K562 (cell line): ENCODE measurements at regions not wholly inside any gene's neighbourhood (a gene's known extent, or its start where the extent isn't known, plus 50 kb on each side); places are given as distances from the start of the nearest gene placed in this dataset.

Experiments used
- CSDE1 ChIP-seq, 2 experiments: fragments of 450-650 bp; IDR thresholded peaks; 2 replicates each; pipeline ENCODE4 v1.6.1; 2016; ENCODE audit warnings: mild to moderate bottlenecking in 1 of 2
- MCM5 ChIP-seq: fragments of 450-650 bp; IDR thresholded peaks from 2 replicates; pipeline ENCODE4 v1.6.1; 2016; ENCODE audit warnings: low read depth
- NCOA6 ChIP-seq: fragments of 450-650 bp; IDR thresholded peaks from 2 replicates; pipeline ENCODE4 v1.6.1; 2017; ENCODE audit warnings: mild to moderate bottlenecking
- PHB2 ChIP-seq: fragments of 450-650 bp; IDR thresholded peaks from 2 replicates; pipeline ENCODE4 v1.6.1; 2017; ENCODE audit warnings: low read depth
- RBM25 ChIP-seq: fragments of 200-400 bp; formaldehyde crosslinking; IDR thresholded peaks from 2 replicates; pipeline ENCODE4 v1.6.1; 2018; ENCODE audit warnings: low read length, low read depth, moderate library complexity; ENCODE audit not compliant: severe bottlenecking
- ZEB2 ChIP-seq: fragments of 450-650 bp; IDR thresholded peaks from 2 replicates; pipeline ENCODE4 v1.6.1; 2016
- ZKSCAN1 ChIP-seq: fragments of 150-350 bp; IDR thresholded peaks from 2 replicates; pipeline ENCODE4 v1.6.1; 2016; ENCODE audit warnings: low read depth, low read length
- ZNF197 ChIP-seq: fragments of 200-800 bp; sonication (Bioruptor generic); IDR thresholded peaks from 2 replicates; pipeline ENCODE4 v1.6.1; 2016; ENCODE audit warnings: low read depth, missing genetic modification characterization, missing compliant biosample characterization
- ZNF408 ChIP-seq: fragments of 250-450 bp; sonication (Bioruptor Pico); IDR thresholded peaks from 2 replicates; pipeline ENCODE4 v1.4.0; 2020; ENCODE audit warnings: low read depth, mild to moderate bottlenecking, moderate library complexity
- TF ChIP-seq, protein P1 (sequence below): fragments of 450-650 bp; IDR thresholded peaks from 2 replicates; pipeline ENCODE4 v1.6.1; 2016; ENCODE audit warnings: low read depth
- TF ChIP-seq, protein P2 (sequence below): fragments of 250-450 bp; sonication (Bioruptor Pico); IDR thresholded peaks from 2 replicates; pipeline ENCODE4 v1.8.0; 2022; ENCODE audit warnings: moderate library complexity, mild to moderate bottlenecking, inconsistent platforms

- TF ChIP-seq, protein P1, sequence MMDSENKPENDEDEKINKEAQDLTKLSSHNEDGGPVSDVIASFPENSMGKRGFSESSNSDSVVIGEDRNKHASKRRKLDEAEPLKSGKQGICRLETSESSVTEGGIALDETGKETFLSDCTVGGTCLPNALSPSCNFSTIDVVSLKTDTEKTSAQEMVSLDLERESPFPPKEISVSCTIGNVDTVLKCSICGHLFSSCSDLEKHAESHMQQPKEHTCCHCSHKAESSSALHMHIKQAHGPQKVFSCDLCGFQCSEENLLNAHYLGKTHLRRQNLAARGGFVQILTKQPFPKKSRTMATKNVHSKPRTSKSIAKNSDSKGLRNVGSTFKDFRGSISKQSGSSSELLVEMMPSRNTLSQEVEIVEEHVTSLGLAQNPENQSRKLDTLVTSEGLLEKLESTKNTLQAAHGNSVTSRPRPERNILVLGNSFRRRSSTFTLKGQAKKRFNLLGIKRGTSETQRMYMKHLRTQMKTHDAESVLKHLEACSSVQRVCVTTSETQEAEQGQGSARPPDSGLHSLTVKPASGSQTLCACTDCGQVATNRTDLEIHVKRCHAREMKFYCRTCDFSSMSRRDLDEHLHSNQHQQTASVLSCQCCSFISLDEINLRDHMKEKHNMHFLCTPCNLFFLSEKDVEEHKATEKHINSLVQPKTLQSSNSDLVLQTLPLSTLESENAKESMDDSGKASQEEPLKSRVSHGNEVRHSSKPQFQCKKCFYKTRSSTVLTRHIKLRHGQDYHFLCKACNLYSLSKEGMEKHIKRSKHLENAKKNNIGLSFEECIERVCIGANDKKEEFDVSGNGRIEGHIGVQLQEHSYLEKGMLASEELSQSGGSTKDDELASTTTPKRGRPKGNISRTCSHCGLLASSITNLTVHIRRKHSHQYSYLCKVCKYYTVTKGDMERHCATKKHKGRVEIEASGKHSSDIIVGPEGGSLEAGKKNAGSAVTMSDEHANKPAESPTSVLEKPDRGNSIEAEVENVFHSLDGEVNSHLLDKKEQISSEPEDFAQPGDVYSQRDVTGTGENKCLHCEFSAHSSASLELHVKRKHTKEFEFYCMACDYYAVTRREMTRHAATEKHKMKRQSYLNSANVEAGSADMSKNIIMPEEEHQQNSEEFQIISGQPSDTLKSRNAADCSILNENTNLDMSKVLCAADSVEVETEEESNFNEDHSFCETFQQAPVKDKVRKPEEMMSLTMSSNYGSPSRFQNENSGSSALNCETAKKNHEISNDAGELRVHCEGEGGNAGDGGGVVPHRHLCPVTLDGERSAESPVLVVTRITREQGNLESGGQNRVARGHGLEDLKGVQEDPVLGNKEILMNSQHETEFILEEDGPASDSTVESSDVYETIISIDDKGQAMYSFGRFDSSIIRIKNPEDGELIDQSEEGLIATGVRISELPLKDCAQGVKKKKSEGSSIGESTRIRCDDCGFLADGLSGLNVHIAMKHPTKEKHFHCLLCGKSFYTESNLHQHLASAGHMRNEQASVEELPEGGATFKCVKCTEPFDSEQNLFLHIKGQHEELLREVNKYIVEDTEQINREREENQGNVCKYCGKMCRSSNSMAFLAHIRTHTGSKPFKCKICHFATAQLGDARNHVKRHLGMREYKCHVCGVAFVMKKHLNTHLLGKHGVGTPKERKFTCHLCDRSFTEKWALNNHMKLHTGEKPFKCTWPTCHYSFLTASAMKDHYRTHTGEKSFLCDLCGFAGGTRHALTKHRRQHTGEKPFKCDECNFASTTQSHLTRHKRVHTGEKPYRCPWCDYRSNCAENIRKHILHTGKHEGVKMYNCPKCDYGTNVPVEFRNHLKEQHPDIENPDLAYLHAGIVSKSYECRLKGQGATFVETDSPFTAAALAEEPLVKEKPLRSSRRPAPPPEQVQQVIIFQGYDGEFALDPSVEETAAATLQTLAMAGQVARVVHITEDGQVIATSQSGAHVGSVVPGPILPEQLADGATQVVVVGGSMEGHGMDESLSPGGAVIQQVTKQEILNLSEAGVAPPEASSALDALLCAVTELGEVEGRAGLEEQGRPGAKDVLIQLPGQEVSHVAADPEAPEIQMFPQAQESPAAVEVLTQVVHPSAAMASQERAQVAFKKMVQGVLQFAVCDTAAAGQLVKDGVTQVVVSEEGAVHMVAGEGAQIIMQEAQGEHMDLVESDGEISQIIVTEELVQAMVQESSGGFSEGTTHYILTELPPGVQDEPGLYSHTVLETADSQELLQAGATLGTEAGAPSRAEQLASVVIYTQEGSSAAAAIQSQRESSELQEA = no peak
- TF ChIP-seq ZKSCAN1 = no peak
- no peak for TF ChIP-seq MCM5
- TF ChIP-seq RBM25 = no peak
- no peak for TF ChIP-seq CSDE1 (IDR thresholded peaks at IDR 0.05)
- no peak for TF ChIP-seq ZNF408 (CRISPR knock-in tag)
- TF ChIP-seq, protein P2, sequence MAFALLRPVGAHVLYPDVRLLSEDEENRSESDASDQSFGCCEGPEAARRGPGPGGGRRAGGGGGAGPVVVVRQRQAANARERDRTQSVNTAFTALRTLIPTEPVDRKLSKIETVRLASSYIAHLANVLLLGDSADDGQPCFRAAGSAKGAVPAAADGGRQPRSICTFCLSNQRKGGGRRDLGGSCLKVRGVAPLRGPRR = no peak
- no peak for TF ChIP-seq NCOA6
- TF ChIP-seq ZEB2 = no peak
- no peak for TF ChIP-seq ZNF197 (CRISPR knock-in tag)
- TF ChIP-seq PHB2 = no peak
Observed at GRCh38 chr4:152102436-152103000, 341.7 kb upstream of the GATB start (continued).
